GM21619 (cell line): ENCODE measurements at regions not wholly inside any gene's neighbourhood (a gene's known extent, or its start where the extent isn't known, plus 50 kb on each side); places are given as distances from the start of the nearest gene placed in this dataset.

Experiments
- ATAC-seq: cut with Tn5 transposase; IDR thresholded peaks from one replicate; pipeline ENCODE4 v1.9.1; 2021; ENCODE audit not compliant: unreplicated experiment

GRCh38 chr9:82538634-82539033, 524.3 kb downstream of the RASEF start:
- no peak for ATAC-seq

GRCh38 chr9:82539146-82539545, 523.8 kb downstream of the RASEF start:
- ATAC-seq, result no peak

- no peak for ATAC-seq
Observed at GRCh38 chr9:82539856-82540579, 522.9 kb downstream of the RASEF start.

- no peak for ATAC-seq
Observed at GRCh38 chr9:82543726-82544125, 519.2 kb downstream of the RASEF start.

DNA sequence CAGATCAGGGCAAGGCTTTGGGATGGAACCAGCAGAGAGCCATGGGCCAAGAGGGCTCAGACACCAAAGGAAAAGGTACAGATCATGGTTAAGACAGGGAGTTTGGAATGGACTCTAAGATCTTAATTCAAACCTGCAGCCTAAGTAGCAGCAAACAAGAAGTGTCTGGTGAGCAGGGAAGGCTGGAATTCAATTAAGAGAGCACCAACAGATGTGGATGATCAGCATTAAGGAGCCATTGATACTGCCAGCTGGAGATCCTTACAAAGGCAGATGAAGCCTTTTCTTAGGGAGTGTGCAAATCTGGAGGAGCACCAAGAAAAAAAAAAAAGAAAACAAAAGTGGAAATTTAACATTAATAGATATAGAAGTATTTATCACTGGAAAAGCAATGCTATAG, 516.8 kb downstream of the RASEF start:
- no peak for ATAC-seq

DNA sequence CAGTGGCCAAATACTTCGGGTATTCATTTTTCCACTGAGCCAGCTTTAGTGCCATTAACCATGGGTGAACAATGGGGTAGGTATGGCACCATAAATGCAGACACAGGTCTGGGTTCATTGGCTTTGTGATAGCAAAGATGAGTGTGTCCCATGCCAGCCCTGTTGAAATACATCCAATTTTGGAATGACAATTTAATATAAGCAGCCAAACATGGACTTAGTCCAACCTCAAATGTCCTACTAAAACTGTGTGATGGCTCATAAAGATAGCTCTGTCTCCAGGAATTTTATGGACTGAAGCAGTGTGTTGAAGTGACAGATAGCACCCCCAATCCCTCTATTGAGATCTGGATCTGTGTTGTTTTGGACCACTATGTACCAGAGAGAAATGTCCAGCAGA, 514.9 kb downstream of the RASEF start:
- no peak for ATAC-seq

GRCh38 chr9:82549174-82549821, 513.6 kb downstream of the RASEF start:
- no peak for ATAC-seq

- ATAC-seq, result no peak
Observed at GRCh38 chr9:82552784-82553183, 510.2 kb downstream of the RASEF start.

DNA sequence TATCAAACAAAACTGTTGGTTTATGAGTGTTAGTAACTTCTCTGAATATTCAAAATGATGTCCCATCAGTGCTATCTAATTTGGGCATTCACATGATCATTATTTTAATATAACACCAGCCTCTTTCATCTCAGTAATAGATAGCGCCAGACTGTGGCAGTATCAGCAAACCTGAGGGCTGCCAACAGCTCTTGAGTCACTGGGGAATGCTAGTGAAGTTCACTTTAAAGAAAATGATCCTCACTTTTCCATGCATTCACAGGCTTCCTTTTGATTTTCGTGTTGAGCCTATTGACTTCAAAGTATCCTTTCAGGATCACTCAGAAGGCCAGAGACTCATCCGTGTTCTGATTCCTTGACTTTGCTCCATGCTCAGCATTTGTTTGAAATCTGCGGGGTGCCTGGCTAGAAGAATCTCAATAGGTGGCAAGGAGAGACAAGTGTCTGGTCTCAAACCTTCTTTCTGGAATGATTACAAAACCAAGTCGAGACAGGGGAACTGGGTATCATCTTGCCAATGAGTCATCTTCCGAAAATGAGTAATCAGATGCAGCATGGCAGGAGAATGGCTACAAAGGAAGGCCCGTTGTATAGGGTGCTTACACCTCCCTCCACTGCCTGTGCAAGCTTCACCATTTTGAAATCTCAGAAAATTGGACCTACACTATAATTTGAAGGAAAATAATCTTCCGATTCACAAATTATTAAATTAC, 509.1 kb downstream of the RASEF start:
- ATAC-seq, result no peak

DNA sequence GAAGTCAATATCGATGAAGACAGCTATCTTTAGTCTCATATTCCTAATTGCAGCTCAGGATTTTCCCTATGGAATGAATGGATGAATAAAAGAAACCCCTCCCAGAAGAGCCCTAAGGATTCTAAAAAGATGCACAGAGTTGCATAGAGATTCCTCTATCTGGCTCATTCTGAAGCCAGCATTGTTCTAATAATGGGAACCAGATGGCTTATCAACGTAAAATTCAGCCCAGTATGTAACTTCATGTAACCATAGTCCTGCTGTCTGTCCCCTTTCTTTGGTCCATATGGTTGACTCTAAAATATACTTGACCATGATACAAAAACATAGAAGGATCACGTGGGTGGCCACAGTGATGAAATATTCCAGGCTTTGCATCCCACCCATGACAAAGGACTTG, 508.6 kb downstream of the RASEF start:
- no peak for ATAC-seq

GRCh38 chr9:82555031-82555430, 507.9 kb downstream of the RASEF start:
- no peak for ATAC-seq

DNA sequence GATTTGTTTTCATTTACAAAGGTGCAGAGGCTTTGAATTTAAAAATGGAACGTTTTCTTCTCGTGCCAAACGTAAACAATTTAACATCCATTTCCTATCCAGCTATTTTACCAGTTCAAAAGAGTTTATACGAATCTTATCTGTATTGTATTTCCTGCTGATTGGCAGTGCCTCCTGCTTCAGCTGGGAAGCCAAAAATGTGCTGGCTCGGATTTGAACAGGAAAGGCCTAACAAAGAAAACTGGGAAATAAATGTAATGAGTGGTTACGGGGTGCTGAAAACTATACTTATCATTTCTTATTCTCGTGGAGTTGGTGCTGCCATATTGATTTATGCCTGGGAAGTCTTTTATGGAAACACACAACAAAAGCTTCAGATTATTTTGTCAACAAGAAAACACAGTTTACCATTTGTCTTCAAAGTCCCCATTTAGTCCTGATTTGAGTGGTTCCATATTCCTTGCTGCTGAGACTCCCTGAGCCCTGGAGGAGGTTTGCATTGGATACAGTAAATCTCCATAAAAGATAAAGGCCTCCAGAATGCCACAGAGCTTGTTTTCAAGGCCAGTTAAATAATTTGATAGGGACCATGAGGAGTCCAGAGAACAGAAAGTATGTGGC, 507.4 kb downstream of the RASEF start:
- ATAC-seq, result no peak

- ATAC-seq, result no peak
Observed at GRCh38 chr9:82558346-82558745, 504.6 kb downstream of the RASEF start.

DNA sequence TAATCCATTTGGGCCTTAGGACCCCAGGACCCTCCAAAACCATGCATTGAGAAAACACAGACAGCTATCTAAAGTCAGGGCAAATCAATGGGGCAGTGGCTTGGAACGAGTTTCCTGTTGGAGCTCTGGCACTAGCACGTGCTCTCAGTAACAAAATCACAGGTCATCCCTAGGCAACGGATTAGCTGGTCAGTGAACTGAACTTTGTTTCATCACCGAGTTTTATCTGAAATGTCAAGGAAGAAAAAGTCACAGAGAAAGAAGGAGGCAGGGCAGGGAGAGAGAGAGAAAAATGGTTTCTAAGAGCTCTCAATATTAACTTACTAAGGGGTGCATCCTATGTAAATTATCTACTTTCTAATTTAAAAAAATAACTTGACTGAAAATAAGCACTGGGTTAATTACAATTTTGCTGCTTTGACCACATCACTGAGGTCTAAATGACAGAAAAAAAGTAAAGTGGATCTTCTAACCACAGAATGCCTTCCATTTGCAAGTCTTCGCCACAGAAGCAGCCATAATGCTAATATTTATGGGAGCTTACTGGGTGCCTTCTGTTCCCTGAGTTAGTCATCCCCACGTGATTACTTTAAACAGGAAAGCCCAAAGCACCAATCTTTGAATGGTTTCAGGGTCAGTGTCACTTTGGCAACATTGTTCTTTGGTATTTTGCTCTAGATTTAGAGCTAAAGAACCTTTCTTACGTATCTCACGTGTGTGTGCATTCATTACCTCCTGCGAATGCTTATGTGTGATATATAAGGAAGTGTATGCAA, 503.9 kb downstream of the RASEF start:
- ATAC-seq, result no peak

GRCh38 chr9:82560036-82560435, 502.9 kb downstream of the RASEF start:
- ATAC-seq, result no peak

- ATAC-seq, result no peak
Observed at GRCh38 chr9:82560457-82560904, 502.5 kb downstream of the RASEF start.

DNA sequence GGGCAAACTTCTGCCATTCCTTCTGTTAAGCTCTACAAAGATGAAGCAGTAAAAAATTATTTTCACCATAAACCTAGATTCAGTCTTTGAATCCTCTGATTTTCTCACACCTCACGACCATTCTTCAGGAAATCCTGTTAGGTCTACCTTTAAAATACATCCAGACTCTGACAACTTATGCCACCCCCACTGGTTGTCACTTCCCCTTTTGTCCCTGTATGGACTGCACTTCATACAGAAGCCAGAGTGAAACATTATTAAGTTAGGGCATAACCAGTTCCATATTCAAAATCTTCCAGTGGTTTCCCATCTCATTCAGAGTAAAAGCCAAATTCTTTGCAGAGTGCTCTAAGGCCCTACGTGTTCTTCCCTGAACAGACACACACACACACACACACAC, 499.8 kb downstream of the RASEF start:
- ATAC-seq, result no peak

GRCh38 chr9:82563841-82564240, 499.1 kb downstream of the RASEF start:
- no peak for ATAC-seq

DNA sequence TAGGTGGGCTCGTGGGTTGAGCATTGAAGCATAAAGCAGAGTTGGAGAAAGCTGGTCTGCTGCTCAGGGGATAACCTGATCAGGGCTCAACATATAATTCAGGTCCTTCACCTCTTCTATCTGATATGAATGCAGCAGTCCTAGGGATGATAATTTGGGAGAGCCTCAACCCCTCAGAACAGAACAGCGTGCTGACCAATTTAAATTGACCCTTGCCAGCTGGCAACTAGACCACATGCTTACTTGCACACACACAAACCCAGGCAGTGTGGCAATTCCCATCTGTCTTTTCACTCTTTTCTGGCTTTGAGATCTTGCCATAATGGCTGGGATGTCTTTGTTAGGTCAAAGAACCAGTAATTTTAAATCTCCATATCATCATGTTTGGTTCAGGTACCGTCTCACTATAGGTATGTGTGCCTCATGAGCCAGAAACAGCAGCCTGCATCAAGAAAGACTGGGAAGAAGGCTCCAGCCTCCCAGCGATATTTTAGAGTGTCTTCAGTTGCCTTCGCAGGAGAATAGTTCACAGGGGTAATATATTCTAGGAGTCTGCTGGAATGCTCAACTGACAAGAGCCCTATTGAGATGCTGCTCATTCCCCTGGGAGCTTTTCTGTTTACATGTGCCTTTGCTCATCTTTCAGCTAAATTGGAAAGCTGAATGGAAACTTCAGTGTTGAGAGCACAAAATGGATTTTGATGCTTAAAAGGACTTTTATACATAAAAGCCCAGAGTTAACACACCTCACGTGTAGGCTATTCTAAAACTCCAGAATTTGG, 497.6 kb downstream of the RASEF start:
- no peak for ATAC-seq

GRCh38 chr9:82567953-82568352, 495.0 kb downstream of the RASEF start:
- ATAC-seq, result no peak
